ENCODE measurements at regions not wholly inside any gene's neighbourhood (a gene's known extent, or its start where the extent isn't known, plus 50 kb on each side); places are given as distances from the start of the nearest gene placed in this dataset.
A peak's percentile ranks its signal among the peaks of the same experiment; 100 is the strongest.

GRCh38 chr4:146051223-146051622, 112.6 kb upstream of the ZNF827 start:
- ATAC-seq, result 0 out of 2 replicates have a peak, but pooled peaks have one; percentile 24
- no peak for DNase-seq (ENCODE audit: low spot score)
- Mint-ChIP-seq H3K27ac (no peak overlapping the region), H3K4me1 (peaks cover 15% of the 10 kb centered on the region), H3K27me3 (ENCODE audit: low read depth) (no peaks in the 10 kb centered on the region; the same call in 1 of the 2 replicates), H3K9me3 (peaks cover 32% of the 10 kb centered on the region), H3K36me3 (peaks cover 21% of the 10 kb centered on the region), H3K4me3 (no peak overlapping the region)
- ChIA-PET CTCF (interaction anchor here (1.1 kb wide), 1 partner anchor 18 kb away, joined by 4 read pairs; no protein-coding TSS in a partner anchor), POLR2A (no interaction called here)
- TF ChIP-seq NFYB (CRISPR knock-in tag; conservative IDR thresholded peaks at IDR 0.05; ENCODE audit: low read depth), result no peak
- TF ChIP-seq FOXP1 (CRISPR knock-in tag; IDR thresholded peaks at IDR 0.05; ENCODE audit: borderline replicate concordance), result no peak
- no peak for TF ChIP-seq FOXJ3 (CRISPR knock-in tag; IDR thresholded peaks at IDR 0.05; ENCODE audit: borderline replicate concordance)
- TF ChIP-seq E2F1 (CRISPR knock-in tag; IDR thresholded peaks at IDR 0.05), result no peak
- no peak for TF ChIP-seq TCF7 (CRISPR knock-in tag; IDR thresholded peaks at IDR 0.05; ENCODE audit: low read depth)
- no peak for TF ChIP-seq CREB1 (CRISPR knock-in tag; IDR thresholded peaks at IDR 0.05)
- no peak for TF ChIP-seq MYBL2 (CRISPR knock-in tag; IDR thresholded peaks at IDR 0.05)
- TF ChIP-seq TEAD1 (CRISPR knock-in tag; IDR thresholded peaks at IDR 0.05), result no peak
- TF ChIP-seq NFATC4 (CRISPR knock-in tag; IDR thresholded peaks at IDR 0.05), result no peak
- TF ChIP-seq, protein P1, sequence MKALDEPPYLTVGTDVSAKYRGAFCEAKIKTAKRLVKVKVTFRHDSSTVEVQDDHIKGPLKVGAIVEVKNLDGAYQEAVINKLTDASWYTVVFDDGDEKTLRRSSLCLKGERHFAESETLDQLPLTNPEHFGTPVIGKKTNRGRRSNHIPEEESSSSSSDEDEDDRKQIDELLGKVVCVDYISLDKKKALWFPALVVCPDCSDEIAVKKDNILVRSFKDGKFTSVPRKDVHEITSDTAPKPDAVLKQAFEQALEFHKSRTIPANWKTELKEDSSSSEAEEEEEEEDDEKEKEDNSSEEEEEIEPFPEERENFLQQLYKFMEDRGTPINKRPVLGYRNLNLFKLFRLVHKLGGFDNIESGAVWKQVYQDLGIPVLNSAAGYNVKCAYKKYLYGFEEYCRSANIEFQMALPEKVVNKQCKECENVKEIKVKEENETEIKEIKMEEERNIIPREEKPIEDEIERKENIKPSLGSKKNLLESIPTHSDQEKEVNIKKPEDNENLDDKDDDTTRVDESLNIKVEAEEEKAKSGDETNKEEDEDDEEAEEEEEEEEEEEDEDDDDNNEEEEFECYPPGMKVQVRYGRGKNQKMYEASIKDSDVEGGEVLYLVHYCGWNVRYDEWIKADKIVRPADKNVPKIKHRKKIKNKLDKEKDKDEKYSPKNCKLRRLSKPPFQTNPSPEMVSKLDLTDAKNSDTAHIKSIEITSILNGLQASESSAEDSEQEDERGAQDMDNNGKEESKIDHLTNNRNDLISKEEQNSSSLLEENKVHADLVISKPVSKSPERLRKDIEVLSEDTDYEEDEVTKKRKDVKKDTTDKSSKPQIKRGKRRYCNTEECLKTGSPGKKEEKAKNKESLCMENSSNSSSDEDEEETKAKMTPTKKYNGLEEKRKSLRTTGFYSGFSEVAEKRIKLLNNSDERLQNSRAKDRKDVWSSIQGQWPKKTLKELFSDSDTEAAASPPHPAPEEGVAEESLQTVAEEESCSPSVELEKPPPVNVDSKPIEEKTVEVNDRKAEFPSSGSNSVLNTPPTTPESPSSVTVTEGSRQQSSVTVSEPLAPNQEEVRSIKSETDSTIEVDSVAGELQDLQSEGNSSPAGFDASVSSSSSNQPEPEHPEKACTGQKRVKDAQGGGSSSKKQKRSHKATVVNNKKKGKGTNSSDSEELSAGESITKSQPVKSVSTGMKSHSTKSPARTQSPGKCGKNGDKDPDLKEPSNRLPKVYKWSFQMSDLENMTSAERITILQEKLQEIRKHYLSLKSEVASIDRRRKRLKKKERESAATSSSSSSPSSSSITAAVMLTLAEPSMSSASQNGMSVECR (CRISPR knock-in tag; IDR thresholded peaks at IDR 0.05; ENCODE audit: borderline replicate concordance), result no peak
- no peak for TF ChIP-seq HMGA2 (CRISPR knock-in tag; IDR thresholded peaks at IDR 0.05)
- TF ChIP-seq PRRX2 (CRISPR knock-in tag; IDR thresholded peaks at IDR 0.05), result no peak
- TF ChIP-seq, protein P2, sequence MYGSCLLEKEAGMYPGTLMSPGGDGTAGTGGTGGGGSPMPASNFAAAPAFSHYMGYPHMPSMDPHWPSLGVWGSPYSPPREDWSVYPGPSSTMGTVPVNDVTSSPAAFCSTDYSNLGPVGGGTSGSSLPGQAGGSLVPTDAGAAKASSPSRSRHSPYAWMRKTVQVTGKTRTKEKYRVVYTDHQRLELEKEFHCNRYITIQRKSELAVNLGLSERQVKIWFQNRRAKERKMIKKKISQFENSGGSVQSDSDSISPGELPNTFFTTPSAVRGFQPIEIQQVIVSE (CRISPR knock-in tag; IDR thresholded peaks at IDR 0.05; ENCODE audit: borderline replicate concordance), result no peak
- TF ChIP-seq, protein P3, sequence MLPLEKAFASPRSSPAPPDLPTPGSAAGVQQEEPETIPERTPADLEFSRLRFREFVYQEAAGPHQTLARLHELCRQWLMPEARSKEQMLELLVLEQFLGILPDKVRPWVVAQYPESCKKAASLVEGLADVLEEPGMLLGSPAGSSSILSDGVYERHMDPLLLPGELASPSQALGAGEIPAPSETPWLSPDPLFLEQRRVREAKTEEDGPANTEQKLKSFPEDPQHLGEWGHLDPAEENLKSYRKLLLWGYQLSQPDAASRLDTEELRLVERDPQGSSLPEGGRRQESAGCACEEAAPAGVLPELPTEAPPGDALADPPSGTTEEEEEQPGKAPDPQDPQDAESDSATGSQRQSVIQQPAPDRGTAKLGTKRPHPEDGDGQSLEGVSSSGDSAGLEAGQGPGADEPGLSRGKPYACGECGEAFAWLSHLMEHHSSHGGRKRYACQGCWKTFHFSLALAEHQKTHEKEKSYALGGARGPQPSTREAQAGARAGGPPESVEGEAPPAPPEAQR (CRISPR knock-in tag; IDR thresholded peaks at IDR 0.05), result no peak
- TF ChIP-seq FOXP4 (CRISPR knock-in tag; IDR thresholded peaks at IDR 0.05), result no peak
- TF ChIP-seq NR1H2 (CRISPR knock-in tag; IDR thresholded peaks at IDR 0.05), result no peak
- TF ChIP-seq ETV6 (CRISPR knock-in tag; IDR thresholded peaks at IDR 0.05), result no peak
- TF ChIP-seq ZNF138 (CRISPR knock-in tag; conservative IDR thresholded peaks at IDR 0.05), result no peak

All from WTC11 (cell line).